Uterus (tissue), 2 donors: ENCODE measurements at regions not wholly inside any gene's neighbourhood (a gene's known extent, or its start where the extent isn't known, plus 50 kb on each side); places are given as distances from the start of the nearest gene placed in this dataset.
A peak's percentile ranks its signal among the peaks of the same experiment; 100 is the strongest.

ENCODE experiments used
- CTCF ChIP-seq, 4 experiments: fragments of 200-600 bp in 2 of 4; fragments of 450-650 bp in 2 of 4; sonication (generic) in 2 of 4; IDR thresholded peaks; one replicate each; pipeline ENCODE4 v1.5.1; 2016 to 2019; ENCODE audit warnings: antibody characterized with exemption in 4 of 4, mild to moderate bottlenecking in 2 of 4, moderate library complexity in 1 of 4
- POLR2A ChIP-seq, 2 donors: fragments of 450-650 bp; IDR thresholded peaks; one replicate each; pipeline ENCODE4 v1.6.1; 2016; ENCODE audit warnings: antibody characterized with exemption in 2 of 2, mild to moderate bottlenecking in 1 of 2, moderate library complexity in 1 of 2

- TF ChIP-seq CTCF (IDR thresholded peaks at IDR 0.05) (peak; percentile 19 to 43 (median 28)), POLR2A (IDR thresholded peaks at IDR 0.05) (no peak)
Observed at GRCh38 chr2:71798266-71799012, 345.1 kb downstream of the DYSF start.
